ENCODE measurements at regions not wholly inside any gene's neighbourhood (a gene's known extent, or its start where the extent isn't known, plus 50 kb on each side); places are given as distances from the start of the nearest gene placed in this dataset.

DNA sequence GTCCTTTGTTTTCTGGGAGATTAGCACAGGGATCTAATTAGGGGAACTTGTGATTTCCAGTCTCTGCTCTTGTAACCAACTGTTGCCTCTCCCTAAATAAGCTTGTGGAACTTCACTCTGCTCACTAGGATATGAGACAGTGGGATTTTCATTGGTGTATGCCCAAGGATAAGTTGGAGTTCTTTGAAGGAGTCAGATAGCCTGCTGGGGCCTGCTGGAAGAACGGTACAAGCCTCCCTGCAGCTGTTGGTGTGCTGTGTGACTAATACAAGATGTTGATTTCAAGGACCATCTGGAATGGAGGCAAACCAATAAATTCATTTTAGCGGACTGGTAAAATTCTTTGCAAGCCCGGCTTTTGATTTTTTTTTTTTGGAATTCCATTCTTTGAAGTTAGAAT is 167.0 kb downstream of the AASDH start:
- TF ChIP-seq, protein P1, sequence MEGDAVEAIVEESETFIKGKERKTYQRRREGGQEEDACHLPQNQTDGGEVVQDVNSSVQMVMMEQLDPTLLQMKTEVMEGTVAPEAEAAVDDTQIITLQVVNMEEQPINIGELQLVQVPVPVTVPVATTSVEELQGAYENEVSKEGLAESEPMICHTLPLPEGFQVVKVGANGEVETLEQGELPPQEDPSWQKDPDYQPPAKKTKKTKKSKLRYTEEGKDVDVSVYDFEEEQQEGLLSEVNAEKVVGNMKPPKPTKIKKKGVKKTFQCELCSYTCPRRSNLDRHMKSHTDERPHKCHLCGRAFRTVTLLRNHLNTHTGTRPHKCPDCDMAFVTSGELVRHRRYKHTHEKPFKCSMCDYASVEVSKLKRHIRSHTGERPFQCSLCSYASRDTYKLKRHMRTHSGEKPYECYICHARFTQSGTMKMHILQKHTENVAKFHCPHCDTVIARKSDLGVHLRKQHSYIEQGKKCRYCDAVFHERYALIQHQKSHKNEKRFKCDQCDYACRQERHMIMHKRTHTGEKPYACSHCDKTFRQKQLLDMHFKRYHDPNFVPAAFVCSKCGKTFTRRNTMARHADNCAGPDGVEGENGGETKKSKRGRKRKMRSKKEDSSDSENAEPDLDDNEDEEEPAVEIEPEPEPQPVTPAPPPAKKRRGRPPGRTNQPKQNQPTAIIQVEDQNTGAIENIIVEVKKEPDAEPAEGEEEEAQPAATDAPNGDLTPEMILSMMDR (IDR thresholded peaks at IDR 0.05; ENCODE audit: control extremely low read depth in 1 of 3, insufficient read depth in 1 of 3, low read depth in 1 of 3, low read length in 3 of 3), result no peak
- TF ChIP-seq SIN3A (conservative IDR thresholded peaks at IDR 0.05 in 1 of 2, IDR thresholded peaks at IDR 0.05 in 1 of 2; ENCODE audit: low read depth in 1 of 2, low read length in 2 of 2), result no peak
- no peak for TF ChIP-seq POLR2AphosphoS5 (IDR thresholded peaks at IDR 0.05; ENCODE audit: low read depth, low read length)
- no peak for TF ChIP-seq RAD21 (IDR thresholded peaks at IDR 0.05 in 1 of 2, conservative IDR thresholded peaks at IDR 0.05 in 1 of 2; ENCODE audit: low read depth in 2 of 2, low read length in 2 of 2)
- TF ChIP-seq RFX5 (IDR thresholded peaks at IDR 0.05; ENCODE audit: borderline replicate concordance, low read depth, low read length), result no peak
- no peak for TF ChIP-seq POLR2A (IDR thresholded peaks at IDR 0.05; ENCODE audit: control extremely low read depth in 1 of 2, low read depth in 2 of 2, low read length in 2 of 2)
